ENCODE measurements at regions not wholly inside any gene's neighbourhood (a gene's known extent, or its start where the extent isn't known, plus 50 kb on each side); places are given as distances from the start of the nearest gene placed in this dataset.

- H3K4me1 Mint-ChIP-seq (ENCODE audit: low read depth) = peaks cover 4% of the 10 kb centered on the region
- no peak for TF ChIP-seq CTCF (IDR thresholded peaks at IDR 0.05)
- no peak for DNase-seq (ENCODE audit: low spot score)
- H3K27me3 Mint-ChIP-seq (ENCODE audit: low read depth) = peaks cover 17% of the 10 kb centered on the region
- no peaks in the 10 kb centered on the region for H3K9me3 Mint-ChIP-seq (ENCODE audit: low read depth)
- no peak overlapping the region for H3K4me3 Mint-ChIP-seq (ENCODE audit: unreplicated experiment)
- H3K27ac Mint-ChIP-seq (ENCODE audit: unreplicated experiment) = no peak overlapping the region
- no peaks in the 10 kb centered on the region for H3K36me3 Mint-ChIP-seq (ENCODE audit: low read depth)
These were observed 150.6 kb downstream of the CTTN start for GRCh38 chr11:70548976-70549375.

DNA sequence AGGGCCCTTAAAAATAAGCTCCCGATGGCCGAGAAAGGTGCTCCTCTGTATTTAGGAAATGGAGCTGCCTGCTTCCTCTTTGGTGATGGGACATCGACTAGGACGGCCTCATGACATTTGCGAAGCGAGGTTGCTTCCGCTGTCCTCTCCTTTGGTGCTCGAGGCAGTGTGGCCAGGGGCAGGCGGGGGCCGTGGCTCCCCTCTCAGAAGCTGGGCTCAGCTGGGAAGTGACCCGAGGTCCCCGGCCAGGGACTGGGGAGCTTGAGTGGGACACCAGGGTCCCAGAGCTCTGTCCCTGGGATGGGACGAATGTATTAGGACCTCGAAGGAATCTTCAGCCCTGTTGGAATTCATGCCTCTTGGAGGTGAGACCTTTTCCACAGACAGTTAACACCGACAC is 151.1 kb downstream of the CTTN start:
- Mint-ChIP-seq H3K27ac (ENCODE audit: unreplicated experiment) (no peak overlapping the region), H3K27me3 (ENCODE audit: low read depth) (peaks cover 17% of the 10 kb centered on the region), H3K4me1 (ENCODE audit: low read depth) (peaks cover 4% of the 10 kb centered on the region), H3K9me3 (ENCODE audit: low read depth) (no peaks in the 10 kb centered on the region), H3K4me3 (ENCODE audit: unreplicated experiment) (no peak overlapping the region), H3K36me3 (ENCODE audit: low read depth) (no peaks in the 10 kb centered on the region)
- DNase-seq (ENCODE audit: low spot score) = no peak
- TF ChIP-seq CTCF (IDR thresholded peaks at IDR 0.05) = no peak

GRCh38 chr11:70549796-70550195 is 151.5 kb downstream of the CTTN start:
- H3K27ac Mint-ChIP-seq (ENCODE audit: unreplicated experiment) = no peak overlapping the region

GRCh38 chr11:70550456-70551195 is 152.3 kb downstream of the CTTN start:
- H3K9me3 Mint-ChIP-seq (ENCODE audit: low read depth) = no peaks in the 10 kb centered on the region
- DNase-seq (ENCODE audit: low spot score) = no peak
- no peak overlapping the region for H3K27ac Mint-ChIP-seq (ENCODE audit: unreplicated experiment)
- H3K27me3 Mint-ChIP-seq (ENCODE audit: low read depth) = peaks cover 16% of the 10 kb centered on the region
- TF ChIP-seq CTCF (IDR thresholded peaks at IDR 0.05) = no peak
- no peaks in the 10 kb centered on the region for H3K36me3 Mint-ChIP-seq (ENCODE audit: low read depth)
- no peak overlapping the region for H3K4me3 Mint-ChIP-seq (ENCODE audit: unreplicated experiment)
- H3K4me1 Mint-ChIP-seq (ENCODE audit: low read depth) = peaks cover under 1% of the 10 kb centered on the region

More at GRCh38 chr11:70549796-70550195, 151.5 kb downstream of the CTTN start:
- no peak for DNase-seq (ENCODE audit: low spot score)
- TF ChIP-seq CTCF (IDR thresholded peaks at IDR 0.05) = no peak
- H3K27me3 Mint-ChIP-seq (ENCODE audit: low read depth) = peaks cover 17% of the 10 kb centered on the region
- H3K4me1 Mint-ChIP-seq (ENCODE audit: low read depth) = peaks cover 4% of the 10 kb centered on the region
- H3K9me3 Mint-ChIP-seq (ENCODE audit: low read depth) = no peaks in the 10 kb centered on the region
- no peak overlapping the region for H3K4me3 Mint-ChIP-seq (ENCODE audit: unreplicated experiment)
- no peaks in the 10 kb centered on the region for H3K36me3 Mint-ChIP-seq (ENCODE audit: low read depth)

- Mint-ChIP-seq H3K27ac (ENCODE audit: unreplicated experiment) (no peak overlapping the region), H3K36me3 (ENCODE audit: low read depth) (no peaks in the 10 kb centered on the region), H3K27me3 (ENCODE audit: low read depth) (peaks cover 14% of the 10 kb centered on the region), H3K9me3 (ENCODE audit: low read depth) (no peaks in the 10 kb centered on the region), H3K4me3 (ENCODE audit: unreplicated experiment) (no peak overlapping the region), H3K4me1 (ENCODE audit: low read depth) (no peaks in the 10 kb centered on the region)
- no peak for TF ChIP-seq CTCF (IDR thresholded peaks at IDR 0.05)
- no peak for DNase-seq (ENCODE audit: low spot score)
These were observed 153.2 kb downstream of the CTTN start for GRCh38 chr11:70551351-70552166.

All from chondrocyte (in vitro differentiated cells).